ENCODE measurements at regions not wholly inside any gene's neighbourhood (a gene's known extent, or its start where the extent isn't known, plus 50 kb on each side); places are given as distances from the start of the nearest gene placed in this dataset.

- TF ChIP-seq JUN (IDR thresholded peaks at IDR 0.05; ENCODE audit: low read depth, low read length) (no peak), GTF2F1 (IDR thresholded peaks at IDR 0.05; ENCODE audit: borderline replicate concordance, low read depth, low read length) (no peak), CHD7 (IDR thresholded peaks at IDR 0.05; ENCODE audit: insufficient replicate concordance, low read length) (no peak), FOSL1 (IDR thresholded peaks at IDR 0.05; ENCODE audit: insufficient read depth, low read depth, low read length) (no peak), RXRA (IDR thresholded peaks at IDR 0.05; ENCODE audit: insufficient read depth, low read depth, low read length) (no peak), SIX5 (IDR thresholded peaks at IDR 0.05; ENCODE audit: low read depth, low read length) (no peak), HDAC6 (IDR thresholded peaks at IDR 0.05; ENCODE audit: low read depth, low read length) (no peak), CHD2 (IDR thresholded peaks at IDR 0.05; ENCODE audit: low read length) (no peak), SRF (IDR thresholded peaks at IDR 0.05; ENCODE audit: low read depth, low read length) (no peak), EZH2 (IDR thresholded peaks at IDR 0.05; ENCODE audit: low read depth, low read length, severe bottlenecking) (no peak)
These were observed 152.2 kb upstream of the UBL3 start (continued) for GRCh38 chr13:30002577-30002976.
